ENCODE measurements at regions not wholly inside any gene's neighbourhood (a gene's known extent, or its start where the extent isn't known, plus 50 kb on each side); places are given as distances from the start of the nearest gene placed in this dataset.

DNA sequence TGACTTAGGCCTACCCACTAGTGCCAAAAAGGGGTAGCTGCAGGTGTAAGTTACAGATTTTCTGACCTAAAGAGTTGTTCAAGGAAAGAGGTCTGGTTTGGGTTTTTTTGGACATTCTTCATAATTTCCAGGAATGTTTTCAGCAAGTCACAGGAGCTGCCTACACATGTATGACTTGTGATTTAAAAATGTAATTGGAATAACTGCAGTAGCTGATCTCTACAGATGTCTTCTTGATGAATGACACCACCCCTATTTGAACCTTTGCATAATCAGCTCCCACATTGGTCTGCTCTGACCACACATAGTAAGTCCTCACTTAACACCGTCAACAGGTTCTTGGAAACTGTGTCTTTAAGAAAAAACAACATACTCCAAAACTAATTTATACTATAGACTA lies 481.4 kb downstream of the RASEF start:
- 96% methylated on average over 1 of the region's 1 CpG for WGBS
- Histone ChIP-seq H3K4me1 (ENCODE audit: insufficient read depth) (no peaks in the 10 kb centered on the region), H3K4me3 (ENCODE audit: low read depth, low read length) (no peak overlapping the region), H3K27ac (ENCODE audit: low read depth) (no peak overlapping the region), H3K36me3 (ENCODE audit: insufficient read depth) (no peaks in the 10 kb centered on the region)
- no peak for DNase-seq (ENCODE audit: extremely low spot score)

DNA sequence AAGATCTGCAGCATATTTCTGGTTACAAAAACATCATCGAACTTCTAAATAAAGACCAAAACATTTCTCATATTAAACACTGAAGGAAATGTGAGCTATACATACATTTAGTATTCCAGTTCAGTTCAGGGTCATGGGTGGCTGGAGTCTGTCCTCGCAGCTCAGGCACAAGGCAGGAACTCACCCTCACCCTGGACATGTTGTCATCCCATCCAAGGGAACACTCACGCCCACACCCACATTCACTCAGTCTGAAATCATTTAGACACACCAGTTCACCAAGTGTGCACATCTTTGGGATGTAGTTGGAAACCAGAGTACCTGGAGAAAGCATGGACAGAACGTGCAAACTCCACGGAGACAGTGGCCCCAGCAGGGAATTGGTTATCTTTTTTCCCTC lies 481.0 kb downstream of the RASEF start:
- Histone ChIP-seq H3K4me3 (ENCODE audit: low read depth, low read length) (no peak overlapping the region), H3K36me3 (ENCODE audit: insufficient read depth) (no peaks in the 10 kb centered on the region), H3K27ac (ENCODE audit: low read depth) (no peak overlapping the region), H3K4me1 (ENCODE audit: insufficient read depth) (no peaks in the 10 kb centered on the region)
- DNase-seq (ENCODE audit: extremely low spot score): no peak
- 94% methylated on average over 5 of the region's 5 CpGs for WGBS

DNA sequence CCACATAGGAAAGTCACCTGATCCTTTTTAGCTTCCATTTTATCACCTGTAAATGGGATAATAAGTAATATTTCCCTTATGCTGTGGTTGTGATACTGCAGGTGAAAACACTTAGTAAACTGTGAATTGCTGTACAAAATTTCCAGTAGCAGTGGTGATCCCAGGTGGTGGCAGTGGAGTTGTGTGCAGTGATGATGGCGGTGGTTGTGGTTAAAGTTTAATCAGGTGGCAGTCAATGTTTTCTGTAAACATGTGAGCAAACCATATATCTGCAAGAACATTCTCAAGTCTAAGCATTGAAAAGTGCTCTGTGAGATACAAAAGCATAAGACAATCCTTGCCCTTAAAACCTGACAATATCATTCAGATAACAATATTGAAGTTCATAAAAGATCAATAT lies 480.2 kb downstream of the RASEF start:
- no peak overlapping the region for H3K4me3 ChIP-seq (ENCODE audit: low read depth, low read length)
- H3K36me3 ChIP-seq (ENCODE audit: insufficient read depth): no peaks in the 10 kb centered on the region
- WGBS: 95% methylated on average over 1 of the region's 1 CpG
- no peaks in the 10 kb centered on the region for H3K4me1 ChIP-seq (ENCODE audit: insufficient read depth)
- no peak for DNase-seq (ENCODE audit: extremely low spot score)
- H3K27ac ChIP-seq (ENCODE audit: low read depth): no peak overlapping the region

DNA sequence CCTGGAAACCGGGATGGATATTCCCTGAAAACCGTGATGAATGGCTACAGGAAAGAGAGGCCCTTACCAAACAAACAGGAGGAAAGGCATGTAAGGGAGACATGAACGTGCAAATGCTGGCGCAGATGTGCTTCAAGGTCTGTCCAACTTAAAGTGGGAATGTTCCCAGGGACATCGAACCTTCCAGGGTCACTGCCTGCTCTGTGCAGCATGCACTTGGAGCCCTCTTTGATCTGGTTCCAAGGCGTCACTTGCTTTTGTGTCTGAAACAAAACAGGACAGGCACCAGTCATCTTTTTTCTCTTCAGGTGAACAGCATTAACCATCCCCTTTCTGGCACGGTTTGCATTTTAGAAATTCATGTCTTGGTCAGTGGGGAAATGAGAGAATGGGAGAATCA lies 479.4 kb downstream of the RASEF start:
- Histone ChIP-seq H3K27ac (ENCODE audit: low read depth) (no peak overlapping the region), H3K4me1 (ENCODE audit: insufficient read depth) (no peaks in the 10 kb centered on the region), H3K36me3 (ENCODE audit: insufficient read depth) (no peaks in the 10 kb centered on the region), H3K4me3 (ENCODE audit: low read depth, low read length) (no peak overlapping the region)
- no peak for DNase-seq (ENCODE audit: extremely low spot score)
- 86% methylated on average over 7 of the region's 7 CpGs for WGBS

DNA sequence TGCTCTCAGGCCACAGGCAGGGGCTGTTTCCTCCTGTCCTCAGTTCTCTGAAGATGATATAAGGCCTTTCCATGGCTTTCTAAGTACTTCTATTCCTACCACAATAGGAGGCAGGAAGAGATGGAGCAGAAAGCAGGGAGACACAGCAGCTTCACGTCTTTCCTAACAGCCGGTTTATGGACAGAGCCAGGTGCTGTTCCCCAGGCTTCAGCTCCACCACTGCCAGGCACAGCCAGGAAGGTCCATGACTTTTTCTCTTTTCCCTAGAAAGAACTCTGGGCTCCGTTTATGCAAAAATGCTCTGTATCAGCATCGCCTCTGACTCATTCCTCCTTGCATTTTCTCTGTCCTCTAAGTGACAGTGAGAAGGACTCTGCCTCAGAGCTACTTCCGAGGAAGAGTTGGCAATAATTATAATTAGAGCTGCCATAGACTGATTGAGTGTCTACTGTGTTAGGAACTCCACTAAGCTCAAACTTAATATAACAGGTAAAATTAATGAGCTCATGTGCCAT lies 478.5 kb downstream of the RASEF start:
- 69% methylated on average over 5 of the region's 5 CpGs for WGBS
- no peak for DNase-seq (ENCODE audit: extremely low spot score)
- no peaks in the 10 kb centered on the region for H3K4me1 ChIP-seq (ENCODE audit: insufficient read depth)
- H3K4me3 ChIP-seq (ENCODE audit: low read depth, low read length): no peak overlapping the region
- H3K27ac ChIP-seq (ENCODE audit: low read depth): no peak overlapping the region
- no peaks in the 10 kb centered on the region for H3K36me3 ChIP-seq (ENCODE audit: insufficient read depth)

DNA sequence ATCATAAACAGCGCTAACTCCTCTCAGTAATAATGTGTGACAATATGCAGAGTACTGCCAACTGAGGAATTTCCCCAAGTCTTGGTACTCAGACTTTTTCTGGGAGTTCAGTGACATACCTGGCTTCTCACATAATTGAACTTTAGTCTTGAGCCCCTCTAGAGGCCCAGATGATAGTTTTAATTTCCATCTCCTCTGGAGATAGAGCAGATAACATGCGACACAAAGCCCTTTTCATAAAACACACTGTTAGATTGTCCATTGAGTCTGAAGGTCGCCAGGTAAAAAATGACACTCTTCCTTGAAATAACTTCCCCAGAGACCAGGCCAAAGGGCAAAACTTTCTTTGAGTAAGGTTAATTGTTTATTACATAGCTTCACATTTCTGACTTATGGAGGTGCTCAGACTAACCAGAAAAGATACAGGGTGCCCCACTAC lies 476.0 kb downstream of the RASEF start:
- no peak overlapping the region for H3K4me3 ChIP-seq (ENCODE audit: low read depth, low read length)
- DNase-seq (ENCODE audit: extremely low spot score): no peak
- H3K36me3 ChIP-seq (ENCODE audit: insufficient read depth): no peaks in the 10 kb centered on the region
- 98% methylated on average over 3 of the region's 3 CpGs for WGBS
- no peaks in the 10 kb centered on the region for H3K4me1 ChIP-seq (ENCODE audit: insufficient read depth)
- no peak overlapping the region for H3K27ac ChIP-seq (ENCODE audit: low read depth)

DNA sequence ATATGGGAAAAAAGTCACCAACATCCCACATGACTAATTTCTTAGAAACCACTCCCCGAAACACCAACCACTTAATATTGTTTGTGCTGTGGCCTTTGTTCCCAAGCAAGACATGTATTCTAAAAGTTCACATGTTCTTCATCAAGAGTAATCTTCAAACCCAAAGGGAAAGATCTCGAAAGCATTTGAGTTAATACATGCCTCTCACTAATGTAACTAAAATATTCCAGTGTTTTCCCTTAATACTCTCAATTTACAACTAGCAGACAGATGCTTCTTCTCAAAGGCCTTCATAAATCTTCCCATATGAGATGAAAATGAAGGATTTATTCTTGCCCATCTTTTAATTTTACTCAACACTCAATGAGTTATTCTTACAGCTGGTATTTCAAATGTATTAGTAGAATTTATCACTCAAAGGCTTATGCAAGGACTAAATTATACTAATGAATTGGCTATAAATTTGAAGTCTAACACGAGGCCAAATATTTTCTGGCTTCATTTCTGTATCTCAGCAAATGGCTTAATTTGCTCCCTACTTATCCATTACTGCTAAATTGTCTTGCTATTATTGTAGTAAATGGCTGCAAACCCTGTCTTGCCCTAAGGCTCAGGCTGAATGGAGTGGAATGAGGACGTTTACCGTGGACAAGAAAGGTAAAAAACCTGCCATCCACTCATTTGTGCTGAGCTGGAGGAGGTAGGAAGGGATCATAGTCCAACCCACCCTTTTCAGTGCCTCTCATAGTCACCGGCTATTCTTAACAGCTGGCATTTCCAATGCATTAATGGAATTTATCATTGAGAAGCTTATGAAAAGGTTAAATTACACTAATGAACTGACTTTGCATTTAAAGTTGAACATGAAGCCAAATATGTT lies 474.4 kb downstream of the RASEF start:
- no peaks in the 10 kb centered on the region for H3K4me1 ChIP-seq (ENCODE audit: insufficient read depth)
- WGBS: 74% methylated on average over 6 of the region's 6 CpGs
- no peak for DNase-seq (ENCODE audit: extremely low spot score)
- no peak overlapping the region for H3K4me3 ChIP-seq (ENCODE audit: low read depth, low read length)
- H3K27ac ChIP-seq (ENCODE audit: low read depth): no peak overlapping the region
- H3K36me3 ChIP-seq (ENCODE audit: insufficient read depth): no peaks in the 10 kb centered on the region

DNA sequence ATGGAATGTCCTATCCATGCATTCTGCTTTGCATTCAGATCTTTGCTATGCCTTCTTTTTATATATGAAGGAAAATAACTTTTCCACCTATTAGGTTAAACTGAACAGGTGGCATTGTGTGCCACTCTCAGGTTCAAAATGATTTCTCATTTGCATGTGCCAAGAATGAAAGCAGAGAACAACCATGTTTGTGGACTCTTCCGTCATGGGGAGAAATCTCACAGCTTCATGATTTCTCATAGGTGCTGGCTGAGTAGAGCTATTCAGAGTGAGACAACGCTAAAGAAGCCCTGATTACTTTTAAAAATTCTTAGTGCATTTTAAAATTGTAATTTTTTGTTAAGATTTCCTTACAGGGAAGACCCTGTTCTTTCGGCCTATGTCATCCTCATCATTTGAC lies 472.1 kb downstream of the RASEF start:
- no peak for DNase-seq (ENCODE audit: extremely low spot score)
- H3K36me3 ChIP-seq (ENCODE audit: insufficient read depth): no peaks in the 10 kb centered on the region
- WGBS: 95% methylated on average over 3 of the region's 3 CpGs
- H3K4me1 ChIP-seq (ENCODE audit: insufficient read depth): no peaks in the 10 kb centered on the region
- H3K27ac ChIP-seq (ENCODE audit: low read depth): no peak overlapping the region
- H3K4me3 ChIP-seq (ENCODE audit: low read depth, low read length): no peak overlapping the region

DNA sequence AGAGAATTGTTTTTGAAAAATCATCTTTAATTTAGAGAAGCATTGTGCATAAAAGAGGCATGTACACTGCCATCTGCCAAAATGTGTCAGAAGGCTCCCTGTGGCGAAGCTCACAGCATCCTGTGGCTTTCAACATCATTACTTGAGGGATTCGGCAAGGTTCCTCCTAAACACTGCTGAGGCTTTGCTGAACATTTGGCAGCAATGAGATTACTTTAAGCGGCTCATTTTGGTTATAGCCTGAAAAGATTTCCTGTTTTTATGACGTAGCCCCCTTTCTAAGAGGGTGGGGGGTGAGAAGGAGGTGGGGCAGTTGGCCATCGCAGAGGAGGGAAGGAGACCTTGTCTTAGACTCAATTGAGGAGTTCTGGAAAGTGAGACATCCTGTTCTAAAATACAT lies 469.4 kb downstream of the RASEF start:
- DNase-seq (ENCODE audit: extremely low spot score): no peak
- no peaks in the 10 kb centered on the region for H3K4me1 ChIP-seq (ENCODE audit: insufficient read depth)
- H3K27ac ChIP-seq (ENCODE audit: low read depth): no peak overlapping the region
- 59% methylated on average over 5 of the region's 5 CpGs for WGBS
- no peaks in the 10 kb centered on the region for H3K36me3 ChIP-seq (ENCODE audit: insufficient read depth)
- H3K4me3 ChIP-seq (ENCODE audit: low read depth, low read length): no peak overlapping the region

DNA sequence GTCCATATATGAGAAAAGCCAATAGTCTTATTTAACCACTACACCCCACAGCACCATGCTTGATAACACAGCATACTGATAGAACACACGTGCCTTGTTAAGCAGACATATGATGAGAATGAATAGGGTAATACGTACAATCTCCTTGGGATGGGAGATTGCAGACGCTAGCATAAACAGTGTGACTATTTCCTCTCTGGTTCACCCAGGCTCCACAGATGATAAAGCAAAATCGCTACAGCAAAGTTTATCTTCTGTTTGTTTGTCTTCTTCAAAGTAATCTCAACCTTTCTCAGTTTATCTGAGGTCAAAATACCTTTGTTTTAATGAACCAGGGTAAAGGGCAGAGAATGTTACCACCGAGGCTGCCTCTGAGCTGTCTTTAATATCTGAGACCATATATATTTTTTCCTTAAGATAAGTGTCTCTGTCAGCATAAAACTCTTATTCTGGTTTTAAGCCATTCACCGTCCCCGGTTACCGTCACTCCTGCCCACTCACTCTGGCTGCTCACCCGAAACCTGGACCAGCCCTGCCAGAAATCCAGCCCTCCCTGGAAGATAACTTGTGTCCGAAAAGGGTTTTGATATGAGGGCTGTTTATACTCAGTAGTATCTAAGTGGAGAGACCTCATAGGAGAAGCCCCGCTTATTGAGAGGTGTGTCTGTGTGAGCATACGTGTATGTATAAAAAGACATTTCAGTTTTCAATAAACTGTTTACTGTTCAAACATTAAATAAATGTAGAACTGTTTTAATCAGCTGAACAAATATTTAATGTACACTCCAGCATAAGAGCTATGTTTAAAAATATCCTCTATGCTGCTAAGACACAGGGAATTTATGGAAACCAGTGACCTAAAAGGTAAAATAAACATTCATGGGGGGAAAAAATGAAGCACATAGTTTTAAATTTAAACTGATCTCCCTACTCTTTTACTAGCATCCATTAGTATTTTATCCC lies 465.4 kb downstream of the RASEF start:
- Histone ChIP-seq H3K36me3 (ENCODE audit: insufficient read depth) (no peaks in the 10 kb centered on the region), H3K27ac (ENCODE audit: low read depth) (no peak overlapping the region), H3K4me1 (ENCODE audit: insufficient read depth) (peaks cover 2% of the 10 kb centered on the region), H3K4me3 (ENCODE audit: low read depth, low read length) (no peak overlapping the region)
- DNase-seq (ENCODE audit: extremely low spot score): no peak
- 48% methylated on average over 12 of the region's 12 CpGs for WGBS

DNA sequence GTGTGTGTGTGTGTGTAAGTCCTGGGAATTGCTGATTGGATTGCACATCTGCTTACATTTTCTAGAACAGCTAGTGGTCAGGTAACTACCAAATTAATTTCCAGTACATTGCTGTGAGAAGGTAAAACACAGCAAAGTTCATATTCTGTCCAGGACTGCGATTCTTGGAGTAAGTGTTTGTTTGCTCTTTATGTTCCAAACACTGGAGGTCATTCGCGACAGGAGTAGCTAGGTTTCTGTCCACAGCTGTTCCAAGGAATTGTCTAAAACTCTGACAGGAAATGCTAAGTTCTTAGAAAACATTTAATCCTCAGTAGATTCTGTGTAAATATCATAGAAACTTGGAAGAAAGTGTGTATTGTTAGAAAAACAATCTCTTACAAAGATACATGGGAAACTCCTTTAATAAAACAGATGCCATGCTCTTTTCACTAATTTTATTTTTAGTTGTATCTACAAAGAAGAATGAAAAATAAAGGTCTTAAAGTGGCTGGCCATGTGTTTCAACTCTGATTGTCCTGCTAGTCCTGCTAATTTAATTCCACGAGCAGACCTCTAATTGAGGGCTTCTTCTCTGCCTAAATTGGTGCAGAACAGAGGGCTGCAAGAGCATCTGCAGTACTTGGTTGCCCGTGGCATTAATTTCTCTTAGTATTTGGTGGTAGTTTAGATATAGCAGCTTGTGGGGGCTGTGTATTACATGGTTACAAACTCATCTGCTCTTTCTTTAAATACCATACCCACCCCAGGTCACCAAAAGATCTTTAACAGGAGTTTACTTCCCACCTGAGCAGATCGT lies 464.5 kb downstream of the RASEF start:
- 61% methylated on average over 6 of the region's 6 CpGs for WGBS
- H3K4me3 ChIP-seq (ENCODE audit: low read depth, low read length): no peak overlapping the region
- H3K27ac ChIP-seq (ENCODE audit: low read depth): no peak overlapping the region
- no peak for DNase-seq (ENCODE audit: extremely low spot score)
- H3K4me1 ChIP-seq (ENCODE audit: insufficient read depth): peaks cover 2% of the 10 kb centered on the region
- H3K36me3 ChIP-seq (ENCODE audit: insufficient read depth): no peaks in the 10 kb centered on the region

DNA sequence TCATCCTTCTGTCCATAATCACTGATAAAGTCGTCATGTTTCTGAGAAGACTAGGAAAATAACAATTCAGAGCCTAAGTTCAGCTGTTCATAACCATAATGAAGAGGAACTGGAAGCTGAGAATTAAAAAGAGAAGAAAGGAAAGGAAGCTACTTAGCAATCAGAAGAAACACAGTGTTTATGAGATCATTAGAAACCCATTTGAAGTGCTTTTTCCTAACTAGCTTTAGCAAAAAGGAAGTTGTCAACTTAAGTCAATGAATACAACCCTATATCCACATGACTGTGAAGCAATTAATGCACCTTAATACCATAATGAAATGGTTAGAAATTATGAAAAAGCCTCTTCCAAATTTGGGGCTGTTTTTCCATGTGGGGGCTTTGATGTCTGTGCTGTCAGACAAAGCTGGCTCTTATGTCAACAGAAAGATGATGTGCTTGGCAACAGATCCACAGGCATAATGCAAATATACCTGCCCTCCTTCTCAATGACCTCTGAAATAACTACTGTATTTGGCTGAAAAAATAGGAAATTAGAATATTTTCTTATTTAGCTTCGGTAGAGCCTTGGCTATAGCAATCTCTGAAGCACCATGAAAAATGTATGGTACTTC lies 463.5 kb downstream of the RASEF start:
- H3K4me3 ChIP-seq (ENCODE audit: low read depth, low read length): no peak overlapping the region
- WGBS: 80% methylated on average over 2 of the region's 2 CpGs

More for the DNA sequence above, 463.5 kb downstream of the RASEF start:
- no peaks in the 10 kb centered on the region for H3K36me3 ChIP-seq (ENCODE audit: insufficient read depth)
- no peak for DNase-seq (ENCODE audit: extremely low spot score)
- peaks cover 2% of the 10 kb centered on the region for H3K4me1 ChIP-seq (ENCODE audit: insufficient read depth)
- H3K27ac ChIP-seq (ENCODE audit: low read depth): no peak overlapping the region
